ENCODE measurements at regions not wholly inside any gene's neighbourhood (a gene's known extent, or its start where the extent isn't known, plus 50 kb on each side); places are given as distances from the start of the nearest gene placed in this dataset.
A peak's percentile ranks its signal among the peaks of the same experiment; 100 is the strongest.

DNA sequence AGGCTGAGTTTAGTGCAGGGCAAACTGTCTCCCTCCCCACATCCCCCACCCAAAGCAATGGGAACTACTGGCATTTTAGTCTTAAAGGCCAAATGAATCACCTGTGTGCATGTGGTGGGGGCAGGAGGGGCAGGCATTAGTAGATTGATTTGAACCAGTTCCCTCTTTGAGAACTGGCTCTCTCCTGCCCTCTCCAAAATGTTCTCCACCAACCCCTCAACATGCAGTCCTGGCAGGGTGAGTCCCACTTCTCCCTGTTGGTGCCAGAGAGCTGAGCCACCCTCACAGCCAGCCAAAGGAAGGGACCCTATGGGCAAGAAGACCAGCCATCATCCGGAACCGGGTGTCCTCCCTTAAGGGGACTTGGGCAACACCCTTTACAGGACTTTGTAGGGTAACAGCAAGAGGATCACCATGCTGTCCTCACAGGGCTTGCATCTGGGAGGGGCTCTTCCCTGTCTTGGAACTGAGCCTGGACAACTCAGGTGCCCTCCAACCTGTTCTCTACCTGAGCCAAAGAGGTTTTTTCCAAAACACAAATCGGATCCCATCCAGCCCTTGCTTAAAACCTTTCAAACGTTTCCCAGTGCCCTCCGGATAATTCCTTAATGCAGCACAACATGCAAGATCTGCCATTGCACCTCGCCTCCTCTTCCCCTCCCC is 80.6 kb downstream of the MRPL14 start:
- intact Hi-C loops (cut with DNase I): no loop called here
- Histone ChIP-seq H3K9me3 (no peaks in the 10 kb centered on the region), H3K4me1 (peaks cover 20 to 28% (median 26%) of the 10 kb centered on the region in 3 donors), H3K27me3 (no peaks in the 10 kb centered on the region), H3K27ac (no peak overlapping the region), H3K36me3 (no peaks in the 10 kb centered on the region), H3K4me3 (no peak overlapping the region)
- ATAC-seq: no peak
- DNase-seq: no peak
- FAIRE-seq: no peak
- TF ChIP-seq CTCF (IDR thresholded peaks at IDR 0.05): no peak
- 84 to 85% methylated on average over 6 of the region's 6 CpGs for whole genome bisulfite sequencing, 2 donors

DNA sequence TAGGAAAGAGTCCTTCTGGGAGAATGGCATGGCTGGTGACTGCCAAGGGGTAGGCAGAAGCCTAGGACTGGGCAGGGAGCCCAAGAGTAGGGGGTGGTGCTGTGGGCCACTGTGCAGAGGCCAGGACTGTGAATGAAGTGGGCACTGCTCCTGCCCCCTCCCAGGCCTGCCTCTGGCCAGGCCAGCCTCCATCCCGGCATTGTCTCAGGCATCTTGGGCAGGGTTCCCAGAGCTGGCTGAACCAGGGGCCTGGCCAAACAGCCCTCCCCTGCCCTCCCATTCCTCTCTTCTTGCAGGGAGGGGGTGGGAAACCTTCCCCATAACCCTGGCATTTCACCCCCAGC is 81.6 kb downstream of the MRPL14 start:
- 11 to 25% methylated on average over 1 of the region's 1 CpG for WGBS, 2 donors
- no peaks in the 10 kb centered on the region for H3K9me3 ChIP-seq
- no peak overlapping the region for H3K27ac ChIP-seq
- no peak overlapping the region for H3K4me3 ChIP-seq
- no peaks in the 10 kb centered on the region for H3K36me3 ChIP-seq
- no peaks in the 10 kb centered on the region for H3K27me3 ChIP-seq
- intact Hi-C loops (cut with DNase I): no loop called here
- ATAC-seq (peak in 1 of 4 donors; percentile 7), FAIRE-seq (no peak), DNase-seq (no peak)
- H3K4me1 ChIP-seq: peaks cover 16 to 23% (median 21%) of the 10 kb centered on the region in 3 donors
- TF ChIP-seq CTCF (IDR thresholded peaks at IDR 0.05): no peak

- Histone ChIP-seq H3K9me3 (no peaks in the 10 kb centered on the region), H3K27me3 (no peaks in the 10 kb centered on the region), H3K27ac (no peak overlapping the region), H3K4me1 (peaks cover 12 to 18% (median 16%) of the 10 kb centered on the region in 3 donors), H3K4me3 (no peak overlapping the region), H3K36me3 (no peaks in the 10 kb centered on the region)
- intact Hi-C loops (cut with DNase I): no loop called here
- DNase-seq (no peak), ATAC-seq (no peak), FAIRE-seq (no peak)
- 90 to 96% methylated on average over 2 of the region's 2 CpGs for WGBS, 2 donors
- TF ChIP-seq CTCF (IDR thresholded peaks at IDR 0.05): no peak
Measured at GRCh38 chr6:44044940-44045671, 82.1 kb downstream of the MRPL14 start.

GRCh38 chr6:44044154-44044539 is 83.1 kb downstream of the MRPL14 start:
- no peaks in the 10 kb centered on the region for H3K27me3 ChIP-seq
- ATAC-seq (no peak), DNase-seq (no peak), FAIRE-seq (no peak)
- TF ChIP-seq CTCF (IDR thresholded peaks at IDR 0.05): no peak
- no peak overlapping the region for H3K4me3 ChIP-seq
- WGBS, 2 donors: 78 to 80% methylated on average over 6 of the region's 6 CpGs
- no peaks in the 10 kb centered on the region for H3K9me3 ChIP-seq
- peaks cover 3 to 8% (median 6%) of the 10 kb centered on the region in 3 donors for H3K4me1 ChIP-seq
- H3K36me3 ChIP-seq: no peaks in the 10 kb centered on the region
- intact Hi-C loops (cut with DNase I): no loop called here
- no peak overlapping the region for H3K27ac ChIP-seq

All from pancreas (tissue), 10 donors.